GM19468 (cell line): ENCODE measurements at regions not wholly inside any gene's neighbourhood (a gene's known extent, or its start where the extent isn't known, plus 50 kb on each side); places are given as distances from the start of the nearest gene placed in this dataset.

ENCODE experiments used
- ATAC-seq: cut with Tn5 transposase; IDR thresholded peaks from one replicate; pipeline ENCODE4 v1.9.1; 2021; ENCODE audit warnings: mild to moderate bottlenecking, moderate library complexity, moderate number of reproducible peaks; ENCODE audit not compliant: unreplicated experiment; ENCODE audit errors: extremely low read depth

GRCh38 chr21:29228306-29228705 lies 70.4 kb upstream of the BACH1 start:
- ATAC-seq = no peak

- no peak for ATAC-seq
These were observed 68.0 kb upstream of the BACH1 start for GRCh38 chr21:29230551-29231261.

GRCh38 chr21:29231756-29232529 lies 66.8 kb upstream of the BACH1 start:
- no peak for ATAC-seq

DNA sequence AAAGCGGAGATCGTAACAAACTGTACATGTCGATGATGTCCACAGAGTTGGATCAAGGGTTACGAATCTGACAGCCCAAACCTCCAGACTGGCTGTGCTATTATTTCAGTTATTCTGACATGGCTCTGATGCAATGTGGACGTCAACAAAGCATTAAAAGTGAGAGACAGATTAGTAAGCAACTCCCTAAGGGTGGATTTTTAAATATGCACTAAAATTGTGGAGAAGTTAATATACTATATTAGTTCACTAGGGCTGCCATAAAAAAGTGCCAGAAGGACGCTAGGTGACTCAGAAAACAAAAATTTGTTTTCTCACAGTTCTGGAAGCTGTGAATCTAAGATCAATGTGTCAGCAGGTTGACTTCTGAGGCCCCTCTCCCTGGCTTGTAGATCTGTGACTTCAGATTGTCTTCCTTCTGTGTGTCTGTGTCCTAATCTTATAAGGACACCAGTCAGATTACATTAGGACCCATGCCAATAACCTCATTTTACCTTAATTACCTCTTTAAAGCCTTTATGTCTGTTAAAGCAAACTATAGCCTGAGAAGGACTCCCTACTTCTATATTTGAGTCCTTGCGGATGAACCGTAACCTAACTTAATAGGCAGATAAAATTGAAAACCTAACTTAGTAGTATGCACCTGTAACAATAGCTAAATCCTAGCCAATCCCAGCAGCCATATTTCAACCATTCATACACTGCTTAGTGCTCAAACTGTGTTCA lies 66.0 kb upstream of the BACH1 start:
- ATAC-seq = no peak

DNA sequence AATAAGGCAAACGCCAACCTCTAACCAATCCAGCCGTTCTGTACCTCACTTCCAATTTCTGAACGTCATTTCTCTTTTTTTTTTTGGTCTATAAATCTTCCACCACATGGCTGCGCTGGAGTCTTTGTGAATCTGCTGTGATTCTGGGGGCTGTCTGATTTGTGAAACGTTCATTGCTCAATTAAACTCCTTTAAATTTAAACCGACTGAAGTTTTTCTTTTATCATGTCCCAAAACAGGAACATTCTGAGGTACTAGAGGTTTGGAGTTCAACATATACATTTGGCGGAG lies 65.5 kb upstream of the BACH1 start:
- ATAC-seq = no peak

DNA sequence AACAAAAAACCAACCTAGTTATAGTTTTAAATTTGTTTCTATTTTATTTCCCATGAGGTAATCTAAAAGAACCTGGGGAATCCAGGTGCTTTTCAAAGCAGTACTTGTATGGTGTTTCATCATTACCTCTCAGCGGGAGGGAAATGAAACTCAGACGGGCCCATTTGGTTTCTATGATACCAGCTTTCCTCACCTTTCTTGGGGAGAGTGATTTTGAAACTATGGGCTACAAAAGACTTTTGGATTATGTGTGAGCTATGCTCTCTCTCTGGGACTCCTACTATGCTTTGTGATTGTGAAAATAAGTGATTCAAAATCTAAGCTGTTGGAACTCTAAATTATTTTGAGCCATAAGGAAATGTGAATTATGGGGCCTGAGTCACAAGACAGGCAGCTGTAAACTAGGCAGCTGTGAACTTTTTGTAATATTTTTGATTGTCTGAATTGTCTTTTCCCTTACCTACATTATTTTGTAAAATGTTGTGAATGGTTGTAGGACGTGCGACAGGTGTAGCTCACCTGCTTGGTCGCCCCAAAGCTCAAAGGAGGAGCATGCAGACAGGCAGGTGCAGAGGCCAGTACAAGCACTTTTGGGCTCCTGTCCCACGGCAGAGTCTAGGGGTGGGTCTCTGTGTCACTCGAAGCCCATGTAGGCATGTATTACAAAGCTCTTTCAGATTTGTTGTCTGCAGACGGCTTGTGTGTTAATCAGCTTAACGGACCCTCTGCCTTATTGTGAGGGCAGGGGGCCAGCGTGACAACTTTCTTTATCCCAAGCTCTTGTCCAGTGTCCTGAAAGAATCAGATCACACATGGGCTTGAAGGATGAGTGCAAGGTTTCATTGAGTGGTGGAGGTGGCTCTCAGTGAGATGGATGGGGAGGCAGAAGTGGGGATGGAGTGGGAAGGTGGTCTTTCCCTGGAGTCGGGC lies 64.8 kb upstream of the BACH1 start:
- peak; percentile 50 for ATAC-seq

DNA sequence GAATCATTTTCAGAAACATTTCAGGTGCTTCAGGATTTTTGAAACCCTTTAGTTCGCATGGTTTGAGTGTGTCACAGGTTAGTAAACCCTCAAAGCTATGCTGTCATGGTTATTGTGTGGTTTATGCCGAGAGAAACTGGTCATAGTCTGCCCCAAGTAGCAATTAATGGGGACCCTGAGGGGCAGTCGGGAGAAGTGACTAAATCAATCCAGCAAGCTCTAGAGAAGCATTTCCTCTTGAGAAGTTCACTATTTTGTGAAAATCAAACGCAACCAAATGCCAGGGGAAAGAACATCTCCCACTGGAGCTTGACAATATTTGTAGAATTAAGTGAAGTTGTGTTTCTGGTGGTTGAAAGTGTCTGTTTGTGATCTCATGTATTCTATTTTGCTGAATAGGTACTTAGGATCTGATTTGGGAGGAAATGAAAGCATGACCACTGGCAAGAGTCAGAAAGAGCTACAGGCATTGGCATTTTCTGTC lies 63.0 kb upstream of the BACH1 start:
- ATAC-seq = no peak

- ATAC-seq = no peak
These were observed 62.5 kb upstream of the BACH1 start for GRCh38 chr21:29236201-29236600.

- no peak for ATAC-seq
These were observed 61.3 kb upstream of the BACH1 start for GRCh38 chr21:29237110-29238052.

DNA sequence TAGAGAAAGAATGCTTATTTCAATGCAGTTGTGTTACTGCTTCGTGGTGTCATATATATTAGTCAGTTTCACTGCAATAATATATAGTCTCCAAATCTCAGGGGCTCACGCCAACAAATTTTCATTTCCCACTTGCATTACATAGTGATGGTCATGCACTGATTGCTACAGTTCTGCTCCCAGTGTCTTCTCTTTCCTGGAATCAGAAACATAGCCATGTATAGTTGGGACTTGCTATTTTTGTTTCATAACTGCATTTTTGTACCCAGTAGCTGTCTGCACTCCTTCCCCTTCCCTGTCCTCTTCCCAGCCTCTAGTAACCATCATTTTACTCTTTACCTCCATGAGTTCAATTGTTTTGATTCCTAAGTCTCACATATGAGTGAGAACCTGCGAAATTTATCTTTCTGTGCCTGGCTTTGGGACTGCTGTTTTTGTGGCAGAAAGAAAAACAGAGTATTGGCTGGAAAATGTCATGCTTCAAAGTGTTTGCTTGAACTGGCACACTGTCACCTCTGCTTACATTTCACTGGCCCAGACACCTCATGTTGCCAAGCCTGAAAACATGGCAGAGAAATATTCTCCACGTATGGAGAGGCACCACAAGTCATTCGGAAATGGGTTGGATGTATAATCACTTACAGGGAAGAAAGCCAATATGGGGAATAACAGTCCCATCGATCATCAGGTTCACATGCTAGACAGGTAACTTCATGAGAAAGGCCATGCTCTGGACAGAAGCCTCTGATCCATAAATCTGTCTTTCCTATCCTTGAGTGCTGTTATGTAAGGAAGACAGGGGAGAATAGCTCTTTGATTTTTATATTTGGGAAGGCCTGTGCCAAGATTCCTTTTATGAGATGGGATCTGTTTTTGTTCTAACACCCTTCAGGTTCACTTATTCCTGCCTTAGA lies 60.4 kb upstream of the BACH1 start:
- no peak for ATAC-seq

DNA sequence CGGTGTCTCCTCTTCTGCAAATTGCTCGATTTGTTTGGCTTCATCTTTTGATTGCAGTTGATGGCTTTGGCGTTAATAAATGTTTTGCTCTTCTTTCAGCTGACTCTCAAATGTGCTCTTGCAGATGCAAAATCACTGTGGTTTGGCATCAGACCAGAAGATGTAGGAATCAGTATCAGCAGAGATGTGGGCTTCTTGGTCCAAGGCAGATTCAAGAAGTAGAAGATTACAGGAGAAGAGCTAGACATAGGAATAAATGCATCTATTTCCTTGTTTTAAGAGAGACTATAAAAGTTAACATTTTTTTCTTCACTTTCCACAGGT lies 59.8 kb upstream of the BACH1 start:
- ATAC-seq = no peak

DNA sequence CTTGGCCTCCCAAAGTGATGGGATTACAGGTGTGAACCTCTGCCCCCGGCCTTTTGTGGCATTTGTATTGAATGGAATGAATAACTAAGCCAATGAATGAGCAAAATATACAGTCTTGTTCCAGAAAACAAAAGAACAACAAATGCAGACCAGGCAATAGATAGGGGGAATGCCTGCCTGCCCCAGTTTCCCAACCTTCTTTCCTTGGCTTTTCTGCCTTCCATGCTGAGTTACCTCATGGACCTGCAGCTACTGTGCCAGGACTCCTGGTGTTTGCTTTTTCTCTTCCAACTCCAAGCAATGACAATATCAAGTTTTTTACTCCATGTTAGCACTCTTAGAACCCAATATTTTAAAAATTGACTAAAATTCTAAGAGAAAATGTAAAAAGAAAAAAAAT lies 58.6 kb upstream of the BACH1 start:
- no peak for ATAC-seq

DNA sequence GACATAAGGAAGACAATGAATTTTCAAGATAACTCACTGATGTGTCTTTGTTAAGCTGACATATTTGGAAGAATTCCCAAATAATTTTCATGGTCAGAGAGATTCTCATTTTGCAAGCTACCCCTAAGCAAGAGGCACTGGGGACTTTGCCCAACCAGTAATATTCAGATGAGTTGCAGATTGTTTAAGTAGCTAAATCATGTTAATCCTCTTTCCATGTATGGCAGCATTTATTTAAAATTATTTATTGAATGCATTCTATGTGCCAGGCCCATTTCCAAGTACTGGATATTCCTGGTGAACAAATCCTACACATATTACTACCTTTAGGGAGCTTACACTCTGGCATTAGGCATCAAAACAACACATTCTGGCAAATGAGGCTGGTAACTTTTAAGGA lies 56.5 kb upstream of the BACH1 start:
- ATAC-seq = no peak

DNA sequence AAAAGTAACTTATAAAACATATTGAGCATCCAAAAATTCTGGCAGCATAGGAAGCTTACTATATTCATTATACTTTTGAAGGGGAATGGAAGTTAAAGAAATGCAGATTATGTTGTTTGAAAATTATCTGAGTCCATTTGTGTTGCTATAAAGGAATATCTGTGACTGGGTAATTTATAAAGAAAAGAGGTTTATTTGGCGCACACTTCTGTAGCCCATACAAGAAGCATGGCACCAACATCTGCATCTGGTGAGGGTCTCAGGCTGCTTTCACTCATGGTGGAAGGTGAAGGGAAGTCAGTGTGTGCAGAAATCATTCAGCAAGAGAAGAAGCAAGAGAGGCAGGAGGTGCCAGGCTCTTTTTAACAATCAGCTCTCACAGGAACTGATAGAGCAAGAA lies 55.5 kb upstream of the BACH1 start:
- ATAC-seq = no peak

- no peak for ATAC-seq
These were observed 53.5 kb upstream of the BACH1 start for GRCh38 chr21:29245104-29245643.

DNA sequence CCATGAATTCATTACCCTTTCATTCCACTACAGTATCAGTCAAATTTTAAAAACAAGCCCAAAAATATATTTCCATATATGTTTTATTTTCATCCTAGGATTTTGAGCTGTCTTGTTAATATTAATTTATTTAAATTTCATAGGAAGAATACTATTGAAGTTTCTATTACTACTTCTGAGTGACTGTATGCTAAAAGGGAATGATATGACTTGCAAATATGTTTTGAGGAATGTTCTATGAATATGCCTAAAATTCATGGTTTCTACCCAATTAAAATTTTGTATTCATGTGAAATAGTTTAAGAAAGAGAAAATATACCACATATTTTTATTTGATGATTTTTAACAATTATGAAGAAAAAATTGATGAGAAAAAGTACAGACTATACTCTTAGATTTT lies 52.9 kb upstream of the BACH1 start:
- ATAC-seq = no peak

DNA sequence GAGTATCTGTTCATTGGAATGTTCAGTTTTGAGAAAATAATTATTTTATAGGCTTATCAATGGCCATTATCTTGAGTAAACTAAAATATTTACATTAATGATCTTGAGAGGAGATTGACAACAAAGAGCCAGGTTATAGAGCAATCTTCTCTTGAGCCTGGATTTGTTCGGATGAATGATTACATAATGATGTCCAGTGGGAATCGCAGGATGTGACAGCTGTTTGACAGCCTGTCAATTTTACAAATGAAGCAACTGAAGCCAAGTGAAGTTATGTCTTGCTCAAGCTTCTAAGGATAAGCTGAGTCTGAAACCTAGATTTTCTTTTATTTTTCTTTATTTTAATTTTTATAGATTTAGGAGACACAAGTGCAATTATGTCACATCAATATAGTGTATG lies 52.1 kb upstream of the BACH1 start:
- no peak for ATAC-seq

DNA sequence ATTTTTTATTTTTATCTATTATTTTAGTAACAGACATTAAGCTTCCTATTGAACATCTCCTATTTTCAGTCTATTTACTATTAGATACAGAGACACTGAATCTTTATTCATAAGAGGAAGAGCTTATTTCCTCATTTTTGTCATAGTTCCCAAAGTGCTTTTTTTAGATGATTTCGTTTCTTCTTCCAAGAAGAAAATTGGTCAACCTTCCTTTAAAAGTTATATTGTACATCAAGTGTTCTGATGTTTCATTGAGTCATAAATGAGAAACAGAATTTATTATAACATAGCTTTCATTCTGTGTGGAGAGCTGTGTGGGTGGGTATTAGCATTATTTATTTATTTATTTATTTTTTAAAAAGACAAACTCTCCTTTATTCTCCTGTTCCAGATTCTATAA lies 50.6 kb upstream of the BACH1 start:
- no peak for ATAC-seq
